Medulla oblongata (tissue), 1 donor: ENCODE measurements at regions not wholly inside any gene's neighbourhood (a gene's known extent, or its start where the extent isn't known, plus 50 kb on each side); places are given as distances from the start of the nearest gene placed in this dataset.
"Not testable (repeated sequence)": the region's sequence is repeated elsewhere in the genome, so short reads cannot be mapped to it uniquely, and the experiment has no call there.

ENCODE experiments used
- DNase-seq: peaks from one replicate; pipeline ENCODE4 v3.0.0-alpha.2; 2015; ENCODE audit errors: extremely low spot score

GRCh38 chr17:22496450-22496849, 804.1 kb downstream of the KCNJ18 start:
- DNase-seq = no peak

GRCh38 chr17:22503322-22503899, 811.1 kb downstream of the KCNJ18 start:
- no peak for DNase-seq

DNA sequence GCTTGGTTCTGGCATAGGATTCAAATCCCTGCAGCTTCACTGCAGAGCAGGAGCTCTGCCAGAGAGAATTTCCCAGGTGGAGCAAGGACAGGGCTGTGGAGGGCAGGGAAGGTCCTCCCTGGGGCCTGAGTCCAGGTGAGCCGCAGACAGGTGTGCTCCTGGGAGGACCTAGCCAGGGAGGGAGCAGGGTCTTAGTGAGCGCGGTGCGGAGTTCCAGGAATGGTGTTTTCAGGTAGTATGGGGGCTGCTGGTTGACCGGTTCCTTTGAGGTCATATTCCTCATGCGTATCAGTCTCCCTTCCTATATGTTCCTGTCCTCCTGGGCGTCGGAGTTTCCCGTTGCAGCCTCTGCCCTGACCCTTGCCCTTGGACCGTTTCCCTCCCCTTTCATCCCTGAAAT, 813.3 kb downstream of the KCNJ18 start:
- no peak for DNase-seq

GRCh38 chr17:22506231-22506630, 813.9 kb downstream of the KCNJ18 start:
- no peak for DNase-seq

DNA sequence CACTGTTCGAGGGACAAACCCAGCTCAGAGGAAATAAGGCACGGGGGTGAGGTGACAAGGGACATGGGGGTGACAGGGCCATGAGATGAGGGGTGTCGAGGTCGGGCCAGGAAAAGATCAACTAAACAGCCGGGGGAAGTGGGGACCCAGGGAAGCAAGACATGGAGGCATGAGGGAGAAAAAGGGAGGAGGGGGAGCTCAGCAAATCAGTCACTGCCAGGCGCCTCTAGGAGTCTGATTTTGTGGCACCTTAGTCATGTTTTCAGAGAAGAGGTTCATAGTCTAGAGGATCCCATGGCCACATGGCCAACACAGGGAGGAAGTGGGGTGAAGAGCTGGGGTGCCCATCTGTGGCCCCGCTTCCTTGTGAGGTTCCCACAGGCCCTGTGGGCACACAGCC, 814.5 kb downstream of the KCNJ18 start:
- DNase-seq = no peak

DNA sequence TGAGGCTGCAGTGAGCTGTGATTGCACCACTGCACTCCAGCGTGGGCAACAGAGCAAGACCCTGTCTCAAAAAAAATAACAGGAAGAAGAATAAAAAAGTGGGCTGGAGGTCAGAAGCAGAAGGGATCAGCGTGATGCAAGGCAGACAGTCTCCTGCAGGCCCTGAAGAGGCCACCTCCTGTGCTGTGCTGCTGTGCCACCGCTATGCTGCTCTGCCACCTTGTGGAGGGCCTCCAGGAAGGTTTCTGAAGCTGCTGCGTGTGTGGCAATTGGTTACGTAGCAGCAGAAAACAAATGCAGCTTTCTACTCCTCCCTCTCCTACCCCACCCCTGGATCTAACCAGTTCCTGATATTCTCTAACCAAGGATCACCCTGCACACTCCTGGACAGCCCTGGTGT, 815.5 kb downstream of the KCNJ18 start:
- DNase-seq = peak; percentile 14

GRCh38 chr17:22510504-22510903, 818.2 kb downstream of the KCNJ18 start:
- DNase-seq = no peak

DNA sequence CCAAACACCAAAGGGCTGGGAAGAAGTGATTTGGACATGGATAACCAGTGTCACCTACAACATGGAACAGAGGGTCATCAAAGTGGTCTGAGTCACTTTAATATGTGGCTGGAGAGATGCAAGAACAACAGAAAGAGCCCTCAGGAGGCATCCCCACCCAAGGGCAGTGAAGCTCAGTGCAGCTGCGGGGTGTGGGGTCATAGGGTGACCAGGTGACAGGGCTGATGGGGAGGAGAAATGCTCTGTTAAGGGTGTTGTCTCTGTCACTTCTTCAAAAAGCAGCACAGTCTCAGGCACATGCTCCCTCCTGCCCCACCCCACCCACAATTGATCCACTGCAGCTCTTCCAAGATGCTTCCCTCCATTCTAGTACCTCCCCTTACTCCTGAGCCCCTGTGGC, 819.1 kb downstream of the KCNJ18 start:
- no peak for DNase-seq

DNA sequence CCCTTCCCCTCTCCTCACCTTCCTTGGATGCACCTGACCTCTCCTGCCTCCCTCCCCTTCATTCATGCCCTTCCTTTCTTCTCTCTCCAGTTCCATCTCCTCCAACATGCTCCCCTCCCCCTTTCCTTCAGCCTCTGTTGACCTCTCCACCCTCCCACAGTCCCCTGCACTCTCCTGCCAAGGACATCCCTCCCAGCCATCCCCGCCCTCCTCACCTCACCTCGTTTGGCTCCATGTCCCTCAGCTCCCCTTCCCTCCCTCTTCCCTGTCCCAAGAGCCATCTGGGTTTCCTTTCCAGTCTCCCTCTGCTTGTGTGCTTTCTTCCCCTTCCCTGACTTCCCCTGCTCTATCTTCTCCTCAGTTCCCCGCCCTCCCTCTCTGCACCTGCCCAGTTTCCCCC, 819.7 kb downstream of the KCNJ18 start:
- no peak for DNase-seq

DNA sequence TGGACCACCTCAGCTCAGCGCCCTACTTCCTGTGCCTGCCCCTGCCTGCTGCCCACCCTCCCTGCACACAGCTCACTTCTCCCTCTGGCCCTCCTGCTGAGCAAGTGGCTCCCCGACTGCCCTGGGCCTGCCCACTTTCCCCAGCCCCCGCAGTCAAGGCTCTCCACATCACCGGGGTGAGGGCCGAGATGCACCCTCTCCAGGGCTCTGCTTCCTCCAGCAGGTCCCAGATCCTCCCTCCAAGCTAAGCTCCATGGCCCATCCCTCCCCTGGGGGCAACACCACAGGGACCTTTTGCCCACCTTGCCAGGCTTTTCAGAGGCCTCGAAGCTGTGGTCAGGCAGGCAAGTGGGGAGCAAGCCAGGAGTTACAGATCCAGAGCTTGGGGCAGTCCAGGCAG, 820.2 kb downstream of the KCNJ18 start:
- no peak for DNase-seq

- no peak for DNase-seq
Measured at GRCh38 chr17:22512997-22513538, 820.7 kb downstream of the KCNJ18 start.

- DNase-seq = no peak
Measured at GRCh38 chr17:22514315-22514714, 822.0 kb downstream of the KCNJ18 start.

DNA sequence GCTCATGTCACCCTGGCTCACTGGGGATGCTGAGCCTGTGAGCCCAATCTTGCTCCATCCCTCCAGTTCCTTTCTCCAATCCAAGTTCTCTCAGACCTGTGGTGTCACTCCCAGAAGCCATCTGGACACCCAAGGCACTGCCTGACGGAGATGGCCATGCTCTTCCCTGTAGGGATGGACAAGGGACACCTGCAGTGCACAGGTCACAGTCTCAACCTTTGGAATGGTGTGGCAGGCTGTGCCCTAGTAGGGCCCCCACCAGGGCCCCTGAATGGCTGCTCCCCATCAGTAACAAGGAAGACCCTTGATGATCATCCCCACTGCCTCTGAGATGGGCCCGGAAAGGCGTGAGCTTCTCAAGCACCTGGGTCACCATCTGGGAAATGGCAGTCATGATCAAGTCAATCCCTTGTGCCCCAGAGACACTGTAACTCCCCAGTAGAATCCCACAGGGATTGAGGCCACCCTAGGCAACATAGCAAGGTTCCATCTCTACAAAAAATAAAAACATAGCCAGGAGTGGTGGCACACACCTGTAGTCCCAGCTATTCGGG, 822.5 kb downstream of the KCNJ18 start:
- no peak for DNase-seq

- DNase-seq = no peak
Measured at GRCh38 chr17:22515599-22515998, 823.3 kb downstream of the KCNJ18 start.

- no peak for DNase-seq
Measured at GRCh38 chr17:22516861-22517636, 824.7 kb downstream of the KCNJ18 start.

DNA sequence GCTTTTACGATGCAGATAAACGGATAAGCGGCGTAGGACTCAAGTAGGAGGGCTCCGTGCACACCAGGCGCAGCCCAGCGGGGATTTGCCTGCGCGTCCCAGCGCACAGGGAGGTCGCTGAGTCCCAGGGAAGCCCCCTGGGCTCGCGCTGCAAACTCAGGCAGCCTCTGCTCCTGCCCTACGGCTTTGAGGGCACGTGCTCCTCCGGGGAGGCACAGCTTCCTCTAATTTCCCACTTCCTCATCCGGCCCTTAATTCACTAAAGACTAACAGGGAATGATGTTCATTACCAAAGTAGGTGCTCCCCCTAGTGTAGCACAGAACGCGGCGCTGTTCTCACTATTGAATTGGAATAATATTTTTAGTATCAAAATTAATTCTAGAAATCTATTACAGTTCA, 825.4 kb downstream of the KCNJ18 start:
- no peak for DNase-seq

DNA sequence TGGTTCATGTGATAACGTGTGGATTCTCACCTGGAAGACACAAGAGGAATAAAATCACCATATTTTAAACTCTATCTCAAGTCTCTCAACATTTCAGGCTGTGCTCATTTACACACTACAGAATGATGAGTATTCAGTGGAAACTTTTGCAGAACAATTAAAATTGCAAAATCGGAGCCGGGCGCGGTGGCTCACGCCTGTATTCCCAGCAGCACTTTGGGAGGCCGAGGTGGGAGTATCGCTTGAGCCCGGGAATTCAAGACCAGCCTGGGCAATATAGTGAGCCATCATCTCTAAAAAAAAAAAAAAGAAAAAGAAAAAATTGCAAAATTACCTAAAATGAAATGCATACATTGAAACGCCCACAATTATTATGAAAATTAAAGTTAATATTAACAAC, 825.9 kb downstream of the KCNJ18 start:
- no peak for DNase-seq

GRCh38 chr17:22548873-22549272, 856.5 kb downstream of the KCNJ18 start:
- not testable (repeated sequence) for DNase-seq

GRCh38 chr17:22551695-22552415, 859.5 kb downstream of the KCNJ18 start:
- not testable (repeated sequence) for DNase-seq

DNA sequence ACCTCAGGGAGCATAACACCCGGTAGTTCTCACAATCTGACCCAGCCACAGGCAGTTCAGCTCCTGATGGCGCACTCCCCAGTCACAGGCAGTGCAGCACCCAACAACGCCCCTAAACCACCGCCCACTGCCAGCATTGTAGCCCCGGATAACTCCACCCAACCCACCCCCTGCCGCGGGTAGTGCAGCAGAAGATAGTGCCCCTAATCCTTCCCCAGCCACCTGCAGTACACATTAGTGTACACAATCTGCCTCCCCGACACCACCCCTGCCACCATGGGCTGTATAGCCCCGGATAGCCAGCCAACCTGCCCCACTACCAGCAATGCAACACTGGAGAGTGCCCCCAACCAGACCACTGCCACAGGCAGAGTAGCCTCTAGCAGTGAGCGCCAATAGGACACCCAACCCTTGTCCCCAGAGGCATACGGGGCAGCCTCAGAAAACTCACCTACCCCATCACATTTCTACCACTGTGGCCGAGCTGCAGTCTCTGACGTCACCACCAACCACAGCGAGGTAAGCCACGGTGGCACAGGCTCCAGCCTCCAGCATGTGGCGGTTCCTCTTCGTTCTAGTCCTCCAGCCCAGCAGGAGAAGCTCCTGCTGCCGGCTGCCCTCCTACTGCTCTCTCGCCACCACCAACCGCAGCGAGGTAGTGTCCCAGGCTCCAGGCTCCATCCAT, 877.3 kb downstream of the KCNJ18 start:
- no peak for DNase-seq

DNA sequence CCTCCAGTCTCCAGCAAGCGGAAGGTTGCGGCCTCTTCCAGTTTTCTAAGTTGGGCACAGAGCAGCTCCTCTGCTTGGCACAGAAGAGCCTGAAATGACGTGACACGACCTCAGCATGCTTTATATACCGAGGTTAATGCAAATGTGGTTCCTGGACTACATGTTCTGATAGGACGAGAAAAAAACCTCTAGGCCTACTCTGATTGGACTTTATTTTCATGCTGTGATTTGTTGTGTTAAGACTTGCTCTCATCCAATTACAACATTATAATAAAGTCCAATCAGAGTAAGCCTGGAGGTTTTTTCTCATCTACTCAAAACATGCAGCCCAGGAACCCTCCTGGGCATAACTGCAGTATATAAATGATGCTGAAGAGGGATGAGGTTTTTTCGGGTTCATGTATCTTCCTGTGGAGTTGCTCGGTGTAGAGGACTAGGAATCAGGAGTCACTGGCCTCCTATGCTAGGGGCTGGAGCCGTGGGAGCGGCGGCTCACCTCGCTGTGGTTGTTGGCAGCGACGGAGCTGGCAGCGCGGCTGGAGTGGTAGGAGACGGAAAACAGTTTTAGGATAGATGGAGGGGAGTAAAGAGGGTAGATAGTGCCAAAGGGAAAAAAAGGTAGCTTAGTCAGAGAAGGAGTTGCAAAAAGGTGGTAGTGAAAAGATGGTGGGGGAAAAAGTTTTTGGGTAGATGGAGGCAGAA, 878.0 kb downstream of the KCNJ18 start:
- DNase-seq = no peak
